Liver (tissue), 3 donors: ENCODE measurements at regions not wholly inside any gene's neighbourhood (a gene's known extent, or its start where the extent isn't known, plus 50 kb on each side); places are given as distances from the start of the nearest gene placed in this dataset.

ENCODE experiments used
- ATF3 ChIP-seq: IDR thresholded peaks from 2 replicates; pipeline ENCODE4 v1.6.1; 2016; ENCODE audit warnings: antibody characterized with exemption
- CTCF ChIP-seq: fragments of 150-350 bp; IDR thresholded peaks from 2 replicates; pipeline ENCODE4 v1.5.1; 2017; ENCODE audit warnings: improper control_type of control experiment, low read depth, low read length; ENCODE audit not compliant: missing input control
- GABPA ChIP-seq, 2 donors: IDR thresholded peaks in 1 of 2; conservative IDR thresholded peaks in 1 of 2; 2 replicates each; pipeline ENCODE4 v1.6.1; 2016; ENCODE audit warnings: antibody characterized with exemption in 2 of 2, mild to moderate bottlenecking in 1 of 2, moderate library complexity in 1 of 2
- JUND ChIP-seq, 2 donors: IDR thresholded peaks; 2 replicates each; pipeline ENCODE4 v1.6.1; 2016; ENCODE audit warnings: antibody characterized with exemption in 2 of 2
- MAX ChIP-seq: IDR thresholded peaks from 2 replicates; pipeline ENCODE4 v1.6.1; 2016; ENCODE audit warnings: antibody characterized with exemption
- NR2F2 ChIP-seq: IDR thresholded peaks from 2 replicates; pipeline ENCODE4 v1.6.1; 2016; ENCODE audit warnings: antibody characterized with exemption
- RAD21 ChIP-seq, 2 donors: IDR thresholded peaks; 2 replicates each; pipeline ENCODE4 v1.6.1; 2016; ENCODE audit warnings: antibody characterized with exemption in 2 of 2, mild to moderate bottlenecking in 2 of 2
- REST ChIP-seq: IDR thresholded peaks from 2 replicates; pipeline ENCODE4 v1.6.1; 2016; ENCODE audit warnings: antibody characterized with exemption, mild to moderate bottlenecking
- RXRA ChIP-seq, 2 donors: IDR thresholded peaks; 2 replicates each; pipeline ENCODE4 v1.6.1; 2017 to 2018; ENCODE audit warnings: antibody characterized with exemption in 2 of 2, mild to moderate bottlenecking in 1 of 2
- SP1 ChIP-seq: IDR thresholded peaks from 2 replicates; pipeline ENCODE4 v1.6.1; 2018; ENCODE audit warnings: antibody characterized with exemption, mild to moderate bottlenecking
- YY1 ChIP-seq: IDR thresholded peaks from 2 replicates; pipeline ENCODE4 v1.6.1; 2016; ENCODE audit warnings: antibody characterized with exemption, mild to moderate bottlenecking
- ZBTB33 ChIP-seq: IDR thresholded peaks from 2 replicates; pipeline ENCODE4 v1.6.1; 2016; ENCODE audit warnings: antibody characterized with exemption
- donor health status: healthy.
- donor health status: healthy.

GRCh38 chr2:138213624-138214023, 249.4 kb downstream of the HNMT start:
- TF ChIP-seq CTCF, result no peak
- no peak for TF ChIP-seq MAX
- no peak for TF ChIP-seq RXRA (IDR thresholded peaks at IDR 0.05)
- TF ChIP-seq NR2F2, result no peak
- no peak for TF ChIP-seq YY1
- no peak for TF ChIP-seq ATF3
- TF ChIP-seq RAD21 (IDR thresholded peaks at IDR 0.05), result no peak
- TF ChIP-seq JUND (IDR thresholded peaks at IDR 0.05), result no peak
- TF ChIP-seq REST, result no peak
- TF ChIP-seq GABPA (IDR thresholded peaks at IDR 0.05 in 1 of 2, conservative IDR thresholded peaks at IDR 0.05 in 1 of 2), result no peak
- TF ChIP-seq SP1, result no peak
- no peak for TF ChIP-seq ZBTB33
